Mucosa of descending colon (tissue), 3 donors: ENCODE measurements at regions not wholly inside any gene's neighbourhood (a gene's known extent, or its start where the extent isn't known, plus 50 kb on each side); places are given as distances from the start of the nearest gene placed in this dataset.
A peak's percentile ranks its signal among the peaks of the same experiment; 100 is the strongest.
"Not testable (repeated sequence)": the region's sequence is repeated elsewhere in the genome, so short reads cannot be mapped to it uniquely, and the experiment has no call there.

Experiments
- ATAC-seq: fragments of 200-7000 bp; cut with Tn5 transposase; one replicate; pipeline ENCODE4 v1.9.1; 2020; ENCODE audit warnings: mild to moderate bottlenecking, moderate library complexity
- DNase-seq, 3 donors: peaks; one replicate each; pipeline ENCODE4 v3.0.0-alpha.2; 2020
- H3K36me3 ChIP-seq: fragments of 200-600 bp; one replicate; pipeline ENCODE4 v1.8.0; 2021; ENCODE audit warnings: low read depth, mild to moderate bottlenecking
- H3K4me1 ChIP-seq: fragments of 200-600 bp; one replicate; pipeline ENCODE4 v1.8.0; 2021; ENCODE audit warnings: low read depth, mild to moderate bottlenecking
- H3K4me3 ChIP-seq: fragments of 200-600 bp; one replicate; pipeline ENCODE4 v1.8.0; 2021; ENCODE audit warnings: mild to moderate bottlenecking
- H3K9me3 ChIP-seq: fragments of 200-600 bp; one replicate; pipeline ENCODE4 v1.8.0; 2021; ENCODE audit warnings: mild to moderate bottlenecking
- CTCF ChIP-seq: fragments of 200-600 bp; IDR thresholded peaks from one replicate; pipeline ENCODE4 v1.8.0; 2022; ENCODE audit warnings: antibody characterized with exemption, mild to moderate bottlenecking
- intact Hi-C, 2 donors: fragments of 100-400 bp; cut with DNase I in 1 of 2; cut with micrococcal nuclease in 1 of 2; formaldehyde crosslinking; loops; one replicate each; pipeline versions ENCODE4 v1.11.0 to v1.11.1; 2022; cut with DNase I, micrococcal nuclease
- donor health status: DM: no; HTN: no; CAD: no; lungs with moderate emphysema.
- donor health status: DM: no; HTN: no; CAD: no.
- donor health status: DM: no; HTN: yes; CAD: no.

GRCh38 chr20:29878281-29878741 is 1379.2 kb upstream of the DEFB115 start:
- Histone ChIP-seq H3K36me3 (no peaks in the 10 kb centered on the region), H3K9me3 (peaks cover 85% of the 10 kb centered on the region), H3K4me1 (no peaks in the 10 kb centered on the region), H3K4me3 (no peak overlapping the region)
- intact Hi-C loops = no loop called here
- peak; percentile 40 for ATAC-seq
- peak in 2 of 3 donors; percentile 26 to 56 for DNase-seq
- TF ChIP-seq CTCF = no peak

- H3K4me1 ChIP-seq = no peaks in the 10 kb centered on the region
- TF ChIP-seq CTCF = no peak
- peaks cover 84% of the 10 kb centered on the region for H3K9me3 ChIP-seq
- peak in 2 of 3 donors; percentile 40 to 66 for DNase-seq
- peak; percentile 50 for ATAC-seq
- intact Hi-C loops = no loop called here
- H3K36me3 ChIP-seq = no peaks in the 10 kb centered on the region
- no peak overlapping the region for H3K4me3 ChIP-seq
Measured at GRCh38 chr20:29878777-29879442, 1378.6 kb upstream of the DEFB115 start.

DNA sequence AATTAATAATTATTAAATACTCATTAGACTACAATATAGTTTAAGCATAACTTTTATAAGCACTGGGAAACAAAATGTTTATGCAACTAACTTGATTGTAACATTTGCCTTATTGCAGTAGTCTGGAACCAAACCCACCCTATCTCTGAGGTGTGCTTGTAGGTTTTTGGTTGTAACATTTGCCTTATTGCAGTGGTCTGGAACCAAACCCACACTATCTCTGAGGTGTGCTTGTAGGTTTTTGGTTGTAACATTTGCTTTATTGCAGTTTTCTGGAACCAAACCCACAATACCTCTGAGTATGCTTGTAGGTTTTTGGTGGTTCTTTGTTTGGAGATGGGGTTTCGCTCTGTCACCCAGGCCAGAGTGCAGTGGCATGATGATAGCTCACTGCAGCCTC is 1376.4 kb upstream of the DEFB115 start:
- ATAC-seq, H3K36me3 ChIP-seq, H3K4me3 ChIP-seq, H3K4me1 ChIP-seq, intact Hi-C loops: not testable (repeated sequence)
- DNase-seq = peak in 1 of 3 donors; percentile 12
- H3K9me3 ChIP-seq = peaks cover 66% of the 10 kb centered on the region

DNA sequence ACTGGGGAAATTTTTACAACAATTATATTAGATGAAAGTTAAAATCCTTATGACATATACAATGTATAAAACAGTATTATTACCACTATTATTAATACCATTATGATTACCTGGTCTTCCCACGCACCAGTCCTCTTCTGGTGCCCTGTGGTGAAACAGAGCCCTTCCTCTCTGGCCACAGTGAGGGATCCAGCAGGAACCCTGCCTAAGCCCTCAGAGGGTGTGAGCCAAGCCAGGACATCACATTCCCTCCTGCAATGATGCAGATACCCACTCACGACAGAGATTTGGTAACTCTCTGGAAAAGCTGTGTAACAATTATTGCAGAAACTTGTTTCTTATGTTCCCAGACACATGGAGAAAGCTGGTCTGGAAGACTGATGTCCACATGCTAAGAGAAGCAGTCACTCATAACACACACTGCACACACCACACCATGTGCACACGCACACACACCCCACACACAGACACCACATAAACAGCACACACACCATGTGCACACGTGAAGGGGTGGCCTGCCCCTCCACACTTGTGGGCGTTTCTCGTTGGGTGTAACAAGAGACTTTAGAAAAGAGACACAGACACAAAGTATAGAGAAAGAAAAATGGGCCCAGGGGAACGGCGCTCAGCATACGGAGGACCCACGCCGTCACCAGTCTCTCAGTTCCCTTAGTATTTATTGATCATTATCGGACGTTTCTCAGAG is 1373.8 kb upstream of the DEFB115 start:
- H3K36me3 ChIP-seq, intact Hi-C loops, H3K4me1 ChIP-seq, H3K4me3 ChIP-seq: not testable (repeated sequence)
- DNase-seq = peak in 1 of 3 donors; percentile 24
- ATAC-seq = peak; percentile 36
- peaks cover 53% of the 10 kb centered on the region for H3K9me3 ChIP-seq

GRCh38 chr20:29884322-29884721 is 1373.1 kb upstream of the DEFB115 start:
- H3K9me3 ChIP-seq = peaks cover 47% of the 10 kb centered on the region
- H3K4me1 ChIP-seq, H3K36me3 ChIP-seq, intact Hi-C loops, ATAC-seq, H3K4me3 ChIP-seq: not testable (repeated sequence)
- peak in 1 of 3 donors; percentile 16 for DNase-seq

DNA sequence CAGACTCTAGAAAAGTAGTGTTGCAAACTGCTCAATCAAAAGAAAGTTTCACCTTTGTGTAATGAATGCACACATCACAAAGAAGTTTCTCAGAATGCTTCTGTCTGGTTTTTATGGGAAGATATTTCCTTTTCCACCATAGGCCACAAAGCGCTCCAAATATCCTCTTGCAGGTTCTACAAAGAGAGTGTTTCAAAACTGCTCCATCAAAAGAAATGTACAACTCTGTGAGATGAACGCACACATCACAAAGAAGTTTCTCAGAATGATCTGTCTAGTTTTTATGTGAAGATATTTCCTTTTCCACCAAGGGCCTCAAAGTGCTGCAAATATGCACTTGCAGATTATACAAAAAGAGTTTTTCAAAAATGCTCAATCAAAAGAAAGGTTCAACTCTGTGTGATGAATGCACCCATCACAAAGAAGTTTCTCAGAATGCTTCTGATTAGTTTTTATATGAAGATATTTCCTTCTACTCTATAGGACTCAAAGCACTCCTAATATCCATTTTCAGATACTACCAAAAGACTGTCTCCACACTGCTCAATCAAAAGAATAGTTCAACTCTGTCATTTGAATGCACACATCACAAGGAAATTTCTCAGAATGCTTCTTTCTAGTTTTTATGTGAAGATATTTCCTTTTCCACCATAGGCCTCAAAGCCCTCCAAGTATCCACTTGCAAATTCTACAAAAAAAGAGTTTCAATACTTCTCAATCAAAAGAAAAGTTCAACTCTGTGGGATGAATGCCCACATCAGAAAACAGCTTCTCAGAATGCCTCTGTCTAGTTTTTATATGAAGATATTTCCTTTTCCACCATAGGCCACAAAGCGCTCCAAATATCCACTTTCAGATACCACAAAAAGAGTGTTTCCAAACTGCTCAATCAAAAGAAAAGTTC is 1371.9 kb upstream of the DEFB115 start:
- H3K9me3 ChIP-seq = peaks cover 44% of the 10 kb centered on the region
- H3K36me3 ChIP-seq, intact Hi-C loops, H3K4me3 ChIP-seq, H3K4me1 ChIP-seq, DNase-seq: not testable (repeated sequence)
- ATAC-seq = peak; percentile 54

DNA sequence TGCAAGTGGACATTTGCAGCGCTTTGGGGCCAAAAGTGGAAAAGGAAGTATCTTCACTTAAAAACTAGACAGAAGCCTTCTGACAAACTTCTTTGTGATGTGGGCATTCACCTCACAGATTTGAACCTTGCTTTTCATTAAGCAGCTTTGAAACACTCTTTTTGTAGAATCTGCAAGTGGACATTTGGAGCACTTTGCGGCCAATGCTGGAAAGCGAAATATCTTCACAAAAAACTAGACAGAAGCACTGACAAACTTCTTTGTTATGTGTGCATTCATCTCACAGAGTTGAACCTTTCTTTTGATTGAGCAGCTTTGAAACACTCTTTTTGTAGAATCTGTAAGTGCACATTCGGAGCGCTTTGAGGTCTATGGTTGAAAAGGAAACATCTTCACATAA is 1365.9 kb upstream of the DEFB115 start:
- DNase-seq, H3K36me3 ChIP-seq, H3K4me1 ChIP-seq, H3K4me3 ChIP-seq, ATAC-seq, intact Hi-C loops: not testable (repeated sequence)
- peaks cover 33% of the 10 kb centered on the region for H3K9me3 ChIP-seq
